NCI-H774 (cell line): ENCODE measurements at regions not wholly inside any gene's neighbourhood (a gene's known extent, or its start where the extent isn't known, plus 50 kb on each side); places are given as distances from the start of the nearest gene placed in this dataset.
"Not testable (repeated sequence)": the region's sequence is repeated elsewhere in the genome, so short reads cannot be mapped to it uniquely, and the experiment has no call there.

Experiments used
- DNase-seq: peaks from one replicate; lab custom pipeline; 2025; lab: John Stamatoyannopoulos, UW

DNA sequence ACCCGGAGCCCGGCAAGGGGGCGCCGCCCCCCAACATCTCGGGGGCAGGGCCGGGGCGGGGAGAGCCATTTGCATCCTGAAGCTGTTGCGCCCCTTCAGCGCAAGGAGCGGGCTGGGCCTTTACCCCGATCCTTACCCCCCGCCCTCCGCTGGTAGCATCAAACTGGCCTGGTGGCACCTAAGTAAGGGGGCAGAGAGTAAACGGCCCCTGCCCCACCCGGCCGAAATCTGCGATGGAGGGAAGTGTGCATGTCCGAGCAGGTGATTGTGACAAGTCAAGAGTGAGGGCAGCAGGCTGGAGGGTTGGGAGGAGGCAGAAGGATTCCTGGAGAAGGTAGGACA, 101.2 kb downstream of the ESM1 start:
- DNase-seq: no peak

- DNase-seq: no peak
These were observed 101.8 kb downstream of the ESM1 start for GRCh38 chr5:54883374-54884194.

DNA sequence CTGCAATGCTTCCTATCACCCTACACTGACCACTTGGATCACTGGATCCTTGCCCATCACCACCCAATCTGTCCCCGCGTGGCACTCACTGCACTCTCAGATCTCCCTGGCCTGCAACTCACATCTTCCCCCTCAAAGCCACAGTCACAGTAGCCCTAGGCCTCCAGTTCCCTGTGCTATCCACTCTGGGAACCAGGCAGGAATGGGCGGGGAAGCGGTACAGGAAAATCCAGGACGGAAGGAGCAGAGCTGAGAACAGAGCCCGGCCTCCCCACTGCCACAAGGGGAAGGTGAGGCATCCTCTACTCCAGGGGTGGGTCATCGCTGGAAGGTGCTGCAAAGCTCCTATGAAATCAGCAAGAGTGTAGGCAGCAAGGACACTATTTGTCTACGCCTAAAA, 102.6 kb downstream of the ESM1 start:
- DNase-seq: no peak

GRCh38 chr5:54882101-54882500, 103.3 kb downstream of the ESM1 start:
- no peak for DNase-seq

DNA sequence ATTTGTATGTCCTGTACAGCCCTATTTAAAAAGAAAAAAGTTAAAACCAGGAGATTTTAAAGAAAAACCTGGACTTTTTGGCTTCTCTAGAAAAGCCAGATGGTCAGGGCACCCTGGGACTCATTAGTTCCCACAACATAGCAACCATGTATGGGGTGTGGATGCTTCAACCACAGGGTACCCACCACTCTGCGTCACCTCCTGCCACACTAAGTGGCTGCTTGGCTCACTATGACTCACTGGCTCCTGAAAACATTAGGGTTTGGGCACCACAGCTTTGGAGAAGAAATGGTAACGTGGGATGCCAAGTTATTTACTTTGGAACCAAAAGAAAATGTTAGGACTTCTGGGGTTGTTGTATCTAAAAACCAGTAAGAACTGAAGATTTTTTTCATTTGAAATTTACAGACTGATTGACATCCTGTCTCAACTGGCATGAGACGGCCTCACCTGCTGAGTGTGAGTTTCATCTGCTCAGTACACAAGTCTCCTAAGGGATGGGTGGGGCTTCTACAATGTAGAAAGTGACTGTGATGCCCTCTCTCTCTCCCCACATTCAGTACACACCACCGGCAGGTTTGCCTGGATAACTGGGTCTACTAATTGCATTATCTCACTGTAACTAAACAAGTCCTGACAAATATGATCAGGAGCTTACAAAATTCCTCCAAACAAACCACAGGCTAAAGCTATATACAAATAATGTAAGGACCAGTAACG, 103.9 kb downstream of the ESM1 start:
- DNase-seq: no peak

DNA sequence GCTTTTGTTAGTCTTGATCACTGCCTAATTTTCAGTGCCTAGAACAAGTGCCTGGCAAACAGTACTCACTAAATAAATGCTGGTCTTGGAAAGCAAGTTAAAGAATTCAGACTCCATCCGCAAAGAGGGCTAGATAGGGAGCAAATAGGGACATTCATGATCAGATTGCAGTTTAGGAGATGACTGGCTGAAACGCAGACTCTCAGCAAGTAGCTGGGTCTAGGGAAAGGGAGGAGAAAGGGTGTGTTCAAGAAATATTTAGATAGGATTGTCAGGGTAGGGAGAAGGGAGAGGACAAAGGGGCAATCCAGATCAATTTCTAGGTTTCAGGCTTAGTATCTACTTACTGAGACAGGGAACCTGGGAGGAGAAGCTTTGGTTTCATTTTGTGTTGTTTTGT, 108.4 kb downstream of the ESM1 start:
- no peak for DNase-seq

DNA sequence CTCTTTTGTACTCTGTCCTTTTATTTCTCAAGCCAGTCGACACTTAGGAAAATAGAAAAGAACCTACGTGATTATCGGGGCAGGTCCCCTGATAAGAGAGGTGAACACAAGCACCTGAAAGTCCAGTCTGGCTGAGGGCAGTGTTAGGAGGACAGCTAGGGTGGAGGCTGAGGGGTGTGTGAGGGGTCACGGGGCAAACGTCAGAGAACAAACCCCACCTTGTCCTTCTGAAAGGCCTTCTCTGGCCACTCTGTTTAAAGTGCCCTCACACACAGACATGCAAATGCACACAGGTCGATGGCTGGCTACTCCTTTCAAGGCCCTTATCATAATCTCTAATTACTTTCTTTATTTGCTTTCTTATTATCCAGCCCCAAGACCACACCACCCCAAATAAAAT, 108.8 kb downstream of the ESM1 start:
- no peak for DNase-seq

GRCh38 chr5:54874337-54875021, 110.9 kb downstream of the ESM1 start:
- DNase-seq: no peak

DNA sequence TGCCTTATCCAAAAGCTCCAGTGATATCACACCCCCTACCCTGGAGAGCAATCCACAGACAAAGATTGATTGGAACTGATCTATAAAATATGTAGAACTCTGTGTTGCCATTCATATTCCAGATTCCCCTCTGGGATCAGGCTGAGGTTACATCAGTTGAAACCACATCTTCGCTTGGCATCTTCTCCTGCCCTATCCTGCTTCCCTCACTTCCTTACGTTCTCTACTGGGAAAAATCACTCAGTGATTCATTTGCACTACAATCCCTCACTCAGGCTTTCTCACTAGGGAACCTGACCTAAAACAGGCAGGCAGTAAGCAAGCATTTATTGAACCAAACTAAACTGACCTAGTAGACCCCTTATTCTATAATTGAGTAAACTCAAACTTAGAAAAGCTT, 111.7 kb downstream of the ESM1 start:
- no peak for DNase-seq

GRCh38 chr5:54872810-54873209, 112.6 kb downstream of the ESM1 start:
- no peak for DNase-seq

DNA sequence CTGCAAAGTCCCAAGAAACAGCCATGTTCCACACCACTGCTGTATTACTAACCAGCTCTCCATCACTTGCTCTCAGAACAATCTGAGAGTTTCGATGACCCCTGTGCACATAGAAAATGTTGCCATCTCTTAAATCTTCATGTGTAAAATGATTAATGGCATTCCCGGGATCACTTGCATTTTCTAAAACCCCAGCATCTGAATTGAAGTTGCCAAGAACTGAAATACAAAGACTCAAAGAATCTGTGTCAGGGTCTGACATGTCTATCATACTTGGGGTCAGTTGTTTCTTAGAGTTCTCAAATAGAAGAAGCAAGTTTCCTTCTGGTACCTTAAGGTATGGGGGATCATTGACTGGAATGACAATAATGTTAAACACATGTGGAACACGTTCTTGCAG, 115.1 kb downstream of the ESM1 start:
- no peak for DNase-seq

DNA sequence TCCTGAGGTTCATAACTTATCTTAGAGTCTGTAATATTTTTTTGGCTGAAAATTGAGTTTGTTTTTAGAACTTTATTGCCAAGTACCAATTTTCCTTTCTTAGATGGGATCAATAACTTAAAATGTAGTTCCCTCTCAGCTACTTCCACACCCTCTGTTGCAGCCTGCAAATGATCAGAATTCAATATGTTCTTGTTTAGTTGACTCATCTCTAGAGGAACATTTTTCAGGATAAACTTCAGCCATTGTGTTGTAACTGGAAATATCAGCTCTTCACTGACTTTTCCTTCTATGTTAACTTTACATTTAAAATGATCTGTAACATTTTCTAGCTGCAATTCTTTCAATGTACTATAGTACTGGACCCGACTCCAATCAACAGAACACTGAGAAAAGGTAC, 115.7 kb downstream of the ESM1 start:
- no peak for DNase-seq

- no peak for DNase-seq
These were observed 116.6 kb downstream of the ESM1 start for GRCh38 chr5:54868511-54869483.

GRCh38 chr5:54867310-54867944, 118.0 kb downstream of the ESM1 start:
- peak; percentile 18 for DNase-seq

- DNase-seq: not testable (repeated sequence)
These were observed 120.4 kb downstream of the ESM1 start for GRCh38 chr5:54864911-54865515.

DNA sequence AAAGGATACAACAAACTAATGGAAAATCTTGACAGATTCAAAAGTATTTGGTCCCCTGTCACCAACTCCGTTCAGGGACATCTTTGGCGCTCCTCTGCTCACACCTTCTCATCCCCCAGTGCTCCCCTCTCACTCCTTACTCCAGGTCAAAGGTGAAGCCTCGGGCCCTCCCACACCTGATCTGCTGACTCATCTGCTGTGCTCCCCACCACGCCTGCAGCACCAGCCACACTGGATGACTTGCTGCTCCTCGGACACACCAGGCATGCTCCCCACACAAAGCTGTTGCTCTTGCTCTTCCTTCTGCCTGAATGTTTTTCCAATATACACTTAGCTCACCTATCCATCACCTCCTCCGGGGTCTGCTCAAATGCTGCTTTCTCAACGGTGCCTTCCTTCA, 123.4 kb downstream of the ESM1 start:
- no peak for DNase-seq

- DNase-seq: no peak
These were observed 124.0 kb downstream of the ESM1 start for GRCh38 chr5:54861212-54861894.

DNA sequence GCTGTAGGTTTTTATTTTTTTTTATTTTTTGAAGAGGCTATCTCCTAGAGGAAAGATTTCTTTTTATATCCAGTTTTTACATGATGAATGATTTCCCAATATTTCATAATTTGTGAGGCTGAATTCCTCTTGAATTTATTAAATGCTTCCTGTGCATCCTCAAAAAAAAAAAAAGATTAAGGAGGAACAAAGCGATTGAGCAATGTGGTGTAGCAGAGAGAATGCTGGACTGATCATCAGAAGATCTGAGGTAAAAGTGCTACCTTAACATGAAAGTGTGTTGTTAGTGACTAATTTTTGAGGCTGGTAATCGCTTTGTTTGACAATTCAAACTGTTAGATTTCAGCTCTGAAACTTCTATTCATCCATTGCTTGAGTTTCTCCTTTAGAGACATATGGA, 125.1 kb downstream of the ESM1 start:
- no peak for DNase-seq

DNA sequence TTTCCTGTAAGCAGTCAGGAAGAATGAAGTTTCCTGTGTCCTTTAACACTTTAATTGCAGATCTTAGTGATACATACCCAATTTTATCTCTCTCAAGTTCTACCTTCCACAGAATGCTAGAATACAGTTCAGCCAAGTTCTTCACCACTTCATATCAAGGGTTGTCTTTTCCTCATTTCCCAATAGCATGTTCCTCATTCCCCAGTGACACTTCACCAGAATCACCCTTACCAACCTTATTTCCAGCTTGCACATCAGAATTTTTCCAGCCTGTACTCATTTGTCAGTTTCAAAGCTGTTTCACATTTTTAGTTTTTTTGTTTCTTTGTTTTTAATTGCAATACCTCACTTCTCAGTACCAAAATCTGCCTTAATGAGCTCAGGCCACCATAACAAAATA, 126.1 kb downstream of the ESM1 start:
- no peak for DNase-seq

DNA sequence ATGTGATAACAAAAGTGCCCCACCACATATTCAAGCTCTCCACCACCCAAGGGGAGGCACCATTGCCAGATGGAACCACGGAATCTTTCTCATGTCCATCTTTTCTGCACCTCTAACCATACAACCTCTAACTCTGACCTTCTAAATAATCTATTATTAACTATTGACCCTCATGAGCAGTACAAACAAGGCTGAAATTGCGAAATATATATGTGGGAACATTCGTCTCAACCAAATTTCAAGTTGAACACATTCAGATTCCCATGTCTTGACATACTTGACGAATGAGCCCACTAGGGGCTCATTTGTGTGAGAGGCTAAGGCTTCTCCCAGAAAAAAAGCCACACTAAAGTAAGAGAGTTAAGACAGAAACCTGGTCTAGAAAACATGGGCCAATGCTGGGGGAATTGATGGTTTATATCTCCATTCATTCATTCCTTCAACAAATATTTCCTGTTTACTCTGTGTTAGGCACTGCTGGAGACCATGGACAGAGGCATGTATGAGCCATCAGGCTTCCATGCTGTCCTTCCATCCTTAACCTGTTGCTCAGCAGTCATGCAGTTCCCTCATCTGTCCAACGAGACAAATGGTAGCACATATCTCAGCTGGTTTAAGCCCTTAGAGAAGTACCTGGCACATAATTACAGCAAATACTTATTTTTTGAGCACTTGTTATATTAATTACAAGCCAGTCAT, 130.4 kb downstream of the ESM1 start:
- DNase-seq: no peak
